GM21381 (cell line): ENCODE measurements at regions not wholly inside any gene's neighbourhood (a gene's known extent, or its start where the extent isn't known, plus 50 kb on each side); places are given as distances from the start of the nearest gene placed in this dataset.

Experiments used
- ATAC-seq: cut with Tn5 transposase; IDR thresholded peaks from one replicate; pipeline ENCODE4 v1.9.1; 2021; ENCODE audit warnings: mild to moderate bottlenecking, moderate library complexity; ENCODE audit not compliant: unreplicated experiment

- no peak for ATAC-seq
Measured at GRCh38 chr1:4848431-4848830, 194.0 kb downstream of the AJAP1 start.

- ATAC-seq = no peak
Measured at GRCh38 chr1:4847711-4848110, 193.3 kb downstream of the AJAP1 start.
